B cell (primary cell): ENCODE measurements at regions not wholly inside any gene's neighbourhood (a gene's known extent, or its start where the extent isn't known, plus 50 kb on each side); places are given as distances from the start of the nearest gene placed in this dataset.

ENCODE experiments used
- ATAC-seq: fragments of 200-7000 bp; cut with Tn5 transposase; one replicate; pipeline ENCODE4 v1.10.0; 2021; ENCODE audit warnings: low read depth, mild to moderate bottlenecking, moderate number of reproducible peaks, moderate library complexity
- CTCF ChIA-PET: fragments of 350-600 bp; sonication (Branson Sonifier 250); formaldehyde crosslinking; loops from one replicate; lab custom pipeline; 2021; ENCODE audit warnings: antibody characterized with exemption, inconsistent platforms; lab: Charles Lee
- POLR2A ChIA-PET: fragments of 350-600 bp; sonication (Branson Sonifier 250); formaldehyde crosslinking; loops from one replicate; lab custom pipeline; 2021; ENCODE audit warnings: antibody characterized with exemption; lab: Charles Lee
- DNase-seq: peaks from one replicate; pipeline ENCODE4 v3.0.0; 2013
- H2AFZ ChIP-seq: 2 replicates; pipeline ENCODE4 v1.6.1; 2012; ENCODE audit warnings: mild to moderate bottlenecking, low read depth, low read length; ENCODE audit not compliant: insufficient read depth, poor library complexity, severe bottlenecking
- H3K27ac ChIP-seq, 2 donors: 1 replicate in 1 of 2; 2 replicates in 1 of 2; pipeline ENCODE4 v1.5.1; 2012 to 2013; ENCODE audit warnings: low read length in 2 of 2, mild to moderate bottlenecking in 2 of 2, moderate library complexity in 1 of 2
- H3K27me3 ChIP-seq, 4 experiments: fragments of 200-600 bp in 1 of 4; sonication (generic) in 1 of 4; replicated peaks in 1 of 4; 1 replicate in 2 of 4; 2 replicates in 2 of 4; pipeline versions ENCODE4 v1.6.1 to v1.7.0; 2013 to 2016; ENCODE audit warnings: low read length in 3 of 4, mild to moderate bottlenecking in 2 of 4, mixed read lengths in 1 of 4, moderate library complexity in 1 of 4; ENCODE audit not compliant: insufficient read depth in 4 of 4, control insufficient read depth in 3 of 4; ENCODE audit errors: control extremely low read depth in 1 of 4
- H3K36me3 ChIP-seq, 2 experiments: replicated peaks in 1 of 2; 1 replicate in 1 of 2; 2 replicates in 1 of 2; pipeline versions ENCODE4 v1.6.1 to v1.7.1; 2013; ENCODE audit warnings: low read length in 1 of 2; ENCODE audit not compliant: insufficient read depth in 2 of 2, control insufficient read depth in 1 of 2; ENCODE audit errors: control extremely low read depth in 1 of 2, extremely low read depth in 1 of 2
- H3K4me1 ChIP-seq, 2 donors: fragments of 200-600 bp in 1 of 2; sonication (generic) in 1 of 2; 1 replicate in 1 of 2; 2 replicates in 1 of 2; pipeline versions ENCODE4 v1.5.1 to v1.6.1; 2013 to 2017; ENCODE audit warnings: low read length in 2 of 2; ENCODE audit not compliant: control insufficient read depth in 2 of 2, insufficient read depth in 2 of 2
- H3K4me2 ChIP-seq: replicated peaks from 2 replicates; pipeline ENCODE3; 2012; ENCODE audit warnings: mild to moderate bottlenecking, low read depth, low read length; ENCODE audit not compliant: poor library complexity, severe bottlenecking
- H3K4me3 ChIP-seq, 5 experiments: fragments of 200-600 bp in 1 of 5; sonication (generic) in 1 of 5; 1 replicate in 3 of 5; 2 replicates in 2 of 5; pipeline versions ENCODE4 v1.5.1 to v1.7.0; 2011 to 2016; ENCODE audit warnings: low read length in 4 of 5, mild to moderate bottlenecking in 4 of 5, low read depth in 2 of 5, control low read depth in 1 of 5, moderate library complexity in 1 of 5; ENCODE audit not compliant: insufficient read depth in 1 of 5; ENCODE audit errors: control extremely low read depth in 1 of 5, extremely low read depth in 1 of 5
- H3K79me2 ChIP-seq: fragments of 200-600 bp; sonication (generic); one replicate; pipeline ENCODE4 v1.6.0; 2016; ENCODE audit warnings: low read length; ENCODE audit not compliant: control insufficient read depth, insufficient read depth
- H3K9ac ChIP-seq: fragments of 200-600 bp; sonication (generic); 2 replicates; pipeline ENCODE4 v1.6.1; 2017; ENCODE audit warnings: mild to moderate bottlenecking, low read length, moderate library complexity
- H3K9me3 ChIP-seq, 3 donors: one replicate each; pipeline versions ENCODE4 v1.6.1 to v1.7.1; 2013; ENCODE audit warnings: low read length in 2 of 3; ENCODE audit not compliant: control insufficient read depth in 2 of 3, insufficient read depth in 1 of 3; ENCODE audit errors: control extremely low read depth in 1 of 3
- H4K20me1 ChIP-seq: 2 replicates; pipeline ENCODE4 v1.6.0; 2012; ENCODE audit warnings: mild to moderate bottlenecking, low read length; ENCODE audit not compliant: insufficient read depth, control insufficient read depth, poor library complexity, severe bottlenecking
- H3K27ac Mint-ChIP-seq: one replicate; pipeline ENCODE4 v1.8.0; 2021; ENCODE audit warnings: mixed read lengths
- H3K27me3 Mint-ChIP-seq: one replicate; pipeline ENCODE4 v1.8.0; 2021; ENCODE audit warnings: mixed read lengths
- H3K4me1 Mint-ChIP-seq: one replicate; pipeline ENCODE4 v1.8.0; 2021; ENCODE audit warnings: mixed read lengths
- H3K4me3 Mint-ChIP-seq: one replicate; pipeline ENCODE4 v1.8.0; 2021; ENCODE audit warnings: mixed read lengths
- H3K9me3 Mint-ChIP-seq: one replicate; pipeline ENCODE4 v1.8.0; 2022; ENCODE audit warnings: mixed read lengths; ENCODE audit not compliant: insufficient read depth
- CTCF ChIP-seq: fragments of 200-600 bp; IDR thresholded peaks from one replicate; pipeline ENCODE4 v1.8.0; 2022; ENCODE audit warnings: antibody characterized with exemption, mild to moderate bottlenecking
- EZH2 ChIP-seq: IDR thresholded peaks from 2 replicates; pipeline ENCODE4 v1.6.1; 2012; ENCODE audit warnings: borderline replicate concordance, low read depth, mild to moderate bottlenecking, moderate library complexity, low read length; ENCODE audit not compliant: insufficient read depth, poor library complexity, severe bottlenecking
- WGBS: methylation state at CpG from one replicate; pipeline ENCODE4 v1.1.5; 2013; ENCODE audit warnings: missing lambda C conversion rate; ENCODE audit not compliant: insufficient coverage; 5-methylcytosine and 5-hydroxymethylcytosine counted together
- intact Hi-C: fragments of 100-400 bp; cut with micrococcal nuclease; formaldehyde crosslinking; loops from one replicate; pipeline ENCODE4 v1.10.0; 2022

- ChIA-PET POLR2A (no interaction called here), CTCF (no interaction called here)
- intact Hi-C loops, result no loop called here
- Histone ChIP-seq H3K36me3 (no peaks in the 10 kb centered on the region), H3K9ac (no peak overlapping the region), H2AFZ (no peak overlapping the region), H3K4me2 (no peak overlapping the region), H3K79me2 (no peaks in the 10 kb centered on the region), H3K27ac (no peak overlapping the region), H3K4me1 (no peaks in the 10 kb centered on the region), H3K9me3 (peaks cover 0 to 14% (median 0%) of the 10 kb centered on the region in 3 donors), H4K20me1 (no peaks in the 10 kb centered on the region), H3K27me3 (no peaks in the 10 kb centered on the region), H3K4me3 (no peak overlapping the region)
- ATAC-seq (no peak), DNase-seq (no peak)
- H3K27me3 Mint-ChIP-seq, result no peaks in the 10 kb centered on the region
- 93% methylated on average over 5 of the region's 10 CpGs for WGBS
- no peak for TF ChIP-seq CTCF
- TF ChIP-seq EZH2, result no peak
- no peak overlapping the region for H3K27ac Mint-ChIP-seq
- H3K4me1 Mint-ChIP-seq, result no peaks in the 10 kb centered on the region
- no peak overlapping the region for H3K4me3 Mint-ChIP-seq
- peaks cover 2% of the 10 kb centered on the region for H3K9me3 Mint-ChIP-seq
Measured at GRCh38 chr18:71673954-71674353, 870.2 kb downstream of the CBLN2 start.

- Histone ChIP-seq H3K4me1 (no peaks in the 10 kb centered on the region), H3K4me2 (no peak overlapping the region), H3K27ac (no peak overlapping the region), H3K9ac (no peak overlapping the region), H3K27me3 (no peaks in the 10 kb centered on the region), H3K9me3 (peaks cover 0 to 14% (median 0%) of the 10 kb centered on the region in 3 donors), H3K79me2 (no peaks in the 10 kb centered on the region), H3K36me3 (no peaks in the 10 kb centered on the region), H3K4me3 (no peak overlapping the region), H4K20me1 (no peaks in the 10 kb centered on the region), H2AFZ (no peak overlapping the region)
- TF ChIP-seq CTCF (no peak), EZH2 (no peak)
- Mint-ChIP-seq H3K9me3 (no peaks in the 10 kb centered on the region), H3K27me3 (no peaks in the 10 kb centered on the region), H3K4me3 (no peak overlapping the region), H3K27ac (no peak overlapping the region), H3K4me1 (no peaks in the 10 kb centered on the region)
- WGBS, result 78% methylated on average over 5 of the region's 5 CpGs
- DNase-seq (no peak), ATAC-seq (no peak)
- ChIA-PET CTCF (no interaction called here), POLR2A (no interaction called here)
- intact Hi-C loops, result no loop called here
Measured at GRCh38 chr18:71673498-71673897, 870.6 kb downstream of the CBLN2 start.
